ENCODE measurements at regions not wholly inside any gene's neighbourhood (a gene's known extent, or its start where the extent isn't known, plus 50 kb on each side); places are given as distances from the start of the nearest gene placed in this dataset.

GRCh38 chr3:16761571-16761970 lies 123.2 kb upstream of the PLCL2 start:
- no peak overlapping the region for H3K4me3 ChIP-seq (ENCODE audit: low read length, poor library complexity, severe bottlenecking)
- no peaks in the 10 kb centered on the region for H3K4me1 ChIP-seq (ENCODE audit: insufficient read depth, low read length, poor library complexity, severe bottlenecking)
- TF ChIP-seq CTCF (conservative IDR thresholded peaks at IDR 0.05; ENCODE audit: low read length) (no peak), EZH2phosphoT487 (IDR thresholded peaks at IDR 0.05; ENCODE audit: borderline replicate concordance) (no peak)
- no peak overlapping the region for H2AFZ ChIP-seq (ENCODE audit: low read length)
- no peaks in the 10 kb centered on the region for H3K27me3 ChIP-seq (ENCODE audit: insufficient read depth, low read length, poor library complexity, severe bottlenecking)
- H3K36me3 ChIP-seq (ENCODE audit: insufficient read depth, low read length): no peaks in the 10 kb centered on the region
- no peaks in the 10 kb centered on the region for H3F3A ChIP-seq (ENCODE audit: low read depth)
- H3K9me2 ChIP-seq (replicated peaks; ENCODE audit: low read depth, low read length): no peaks in the 10 kb centered on the region
- H3K9ac ChIP-seq (ENCODE audit: low read depth, low read length, poor library complexity, severe bottlenecking): no peak overlapping the region
- no peaks in the 10 kb centered on the region for H4K20me1 ChIP-seq (ENCODE audit: insufficient read depth, low read length, poor library complexity, severe bottlenecking)
- H3K9me3 ChIP-seq (ENCODE audit: insufficient read depth, low read depth, low read length): no peaks in the 10 kb centered on the region
- H3K4me2 ChIP-seq (ENCODE audit: low read depth, low read length, poor library complexity, severe bottlenecking): no peak overlapping the region
- H3K79me2 ChIP-seq (ENCODE audit: insufficient read depth, low read length): no peaks in the 10 kb centered on the region

- Histone ChIP-seq H3K27me3 (ENCODE audit: insufficient read depth, low read length, poor library complexity, severe bottlenecking) (no peaks in the 10 kb centered on the region), H3K79me2 (ENCODE audit: insufficient read depth, low read length) (no peaks in the 10 kb centered on the region), H3K4me1 (ENCODE audit: insufficient read depth, low read length, poor library complexity, severe bottlenecking) (no peaks in the 10 kb centered on the region), H4K20me1 (ENCODE audit: insufficient read depth, low read length, poor library complexity, severe bottlenecking) (no peaks in the 10 kb centered on the region), H3K9me2 (replicated peaks; ENCODE audit: low read depth, low read length) (no peaks in the 10 kb centered on the region), H3K36me3 (ENCODE audit: insufficient read depth, low read length) (no peaks in the 10 kb centered on the region), H3K9me3 (ENCODE audit: insufficient read depth, low read depth, low read length) (no peaks in the 10 kb centered on the region), H2AFZ (ENCODE audit: low read length) (no peak overlapping the region), H3K4me3 (ENCODE audit: low read length, poor library complexity, severe bottlenecking) (no peak overlapping the region), H3K4me2 (ENCODE audit: low read depth, low read length, poor library complexity, severe bottlenecking) (no peak overlapping the region), H3F3A (ENCODE audit: low read depth) (no peaks in the 10 kb centered on the region), H3K9ac (ENCODE audit: low read depth, low read length, poor library complexity, severe bottlenecking) (no peak overlapping the region)
- TF ChIP-seq CTCF (conservative IDR thresholded peaks at IDR 0.05; ENCODE audit: low read length) (no peak), EZH2phosphoT487 (IDR thresholded peaks at IDR 0.05; ENCODE audit: borderline replicate concordance) (no peak)
Observed at GRCh38 chr3:16765661-16766060, 119.1 kb upstream of the PLCL2 start.

GRCh38 chr3:16767006-16767405 lies 117.7 kb upstream of the PLCL2 start:
- H3K9ac ChIP-seq (ENCODE audit: low read depth, low read length, poor library complexity, severe bottlenecking): no peak overlapping the region
- no peaks in the 10 kb centered on the region for H3K4me1 ChIP-seq (ENCODE audit: insufficient read depth, low read length, poor library complexity, severe bottlenecking)
- no peak overlapping the region for H3K4me2 ChIP-seq (ENCODE audit: low read depth, low read length, poor library complexity, severe bottlenecking)
- H4K20me1 ChIP-seq (ENCODE audit: insufficient read depth, low read length, poor library complexity, severe bottlenecking): no peaks in the 10 kb centered on the region
- no peak for TF ChIP-seq EZH2phosphoT487 (IDR thresholded peaks at IDR 0.05; ENCODE audit: borderline replicate concordance)
- no peak for TF ChIP-seq CTCF (conservative IDR thresholded peaks at IDR 0.05; ENCODE audit: low read length)
- no peaks in the 10 kb centered on the region for H3K36me3 ChIP-seq (ENCODE audit: insufficient read depth, low read length)
- no peaks in the 10 kb centered on the region for H3F3A ChIP-seq (ENCODE audit: low read depth)
- no peaks in the 10 kb centered on the region for H3K27me3 ChIP-seq (ENCODE audit: insufficient read depth, low read length, poor library complexity, severe bottlenecking)
- H3K9me2 ChIP-seq (replicated peaks; ENCODE audit: low read depth, low read length): no peaks in the 10 kb centered on the region
- H3K9me3 ChIP-seq (ENCODE audit: insufficient read depth, low read depth, low read length): no peaks in the 10 kb centered on the region
- H2AFZ ChIP-seq (ENCODE audit: low read length): no peak overlapping the region
- H3K4me3 ChIP-seq (ENCODE audit: low read length, poor library complexity, severe bottlenecking): no peak overlapping the region
- no peaks in the 10 kb centered on the region for H3K79me2 ChIP-seq (ENCODE audit: insufficient read depth, low read length)

Data from Loucy (cell line).